ENCODE measurements at regions not wholly inside any gene's neighbourhood (a gene's known extent, or its start where the extent isn't known, plus 50 kb on each side); places are given as distances from the start of the nearest gene placed in this dataset.

DNA sequence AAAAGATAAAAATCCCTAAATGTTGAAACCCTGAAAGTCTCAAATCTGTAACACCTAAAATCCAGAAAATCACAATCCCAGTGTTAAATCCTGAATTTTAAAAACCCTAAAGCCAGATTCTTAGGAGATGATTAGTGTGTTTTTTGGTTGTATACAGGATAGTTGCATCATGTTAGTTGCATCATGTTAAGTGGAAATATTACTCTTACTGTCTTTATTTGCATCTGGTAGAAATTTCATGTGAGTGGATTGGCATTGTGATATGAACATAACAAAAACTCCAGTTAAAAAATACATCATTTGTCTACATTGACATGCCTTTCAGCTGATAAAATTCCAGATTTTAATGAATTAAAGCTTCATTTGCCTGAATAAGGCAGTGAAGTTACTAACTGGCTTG is 683.1 kb upstream of the ACVR2A start:
- no peak overlapping the region for H3K23ac ChIP-seq (ENCODE audit: insufficient read length, low read depth, low read length)
- no peaks in the 10 kb centered on the region for H3K9me3 Mint-ChIP-seq
- no peak overlapping the region for H4K91ac ChIP-seq (ENCODE audit: insufficient read length, low read depth, low read length)
- H3K36me3 Mint-ChIP-seq (ENCODE audit: insufficient read depth in 1 of 3, low read depth in 3 of 3), result no peaks in the 10 kb centered on the region
- no peak overlapping the region for H3K4ac ChIP-seq (ENCODE audit: low read depth, low read length)
- no peak overlapping the region for H4K8ac ChIP-seq (replicated peaks; ENCODE audit: insufficient read length, low read depth, low read length)
- DNase-seq, result no peak
- H3K79me1 ChIP-seq (ENCODE audit: insufficient read depth, low read depth, low read length, poor library complexity, severe bottlenecking), result no peaks in the 10 kb centered on the region
- TF ChIP-seq, protein P1, sequence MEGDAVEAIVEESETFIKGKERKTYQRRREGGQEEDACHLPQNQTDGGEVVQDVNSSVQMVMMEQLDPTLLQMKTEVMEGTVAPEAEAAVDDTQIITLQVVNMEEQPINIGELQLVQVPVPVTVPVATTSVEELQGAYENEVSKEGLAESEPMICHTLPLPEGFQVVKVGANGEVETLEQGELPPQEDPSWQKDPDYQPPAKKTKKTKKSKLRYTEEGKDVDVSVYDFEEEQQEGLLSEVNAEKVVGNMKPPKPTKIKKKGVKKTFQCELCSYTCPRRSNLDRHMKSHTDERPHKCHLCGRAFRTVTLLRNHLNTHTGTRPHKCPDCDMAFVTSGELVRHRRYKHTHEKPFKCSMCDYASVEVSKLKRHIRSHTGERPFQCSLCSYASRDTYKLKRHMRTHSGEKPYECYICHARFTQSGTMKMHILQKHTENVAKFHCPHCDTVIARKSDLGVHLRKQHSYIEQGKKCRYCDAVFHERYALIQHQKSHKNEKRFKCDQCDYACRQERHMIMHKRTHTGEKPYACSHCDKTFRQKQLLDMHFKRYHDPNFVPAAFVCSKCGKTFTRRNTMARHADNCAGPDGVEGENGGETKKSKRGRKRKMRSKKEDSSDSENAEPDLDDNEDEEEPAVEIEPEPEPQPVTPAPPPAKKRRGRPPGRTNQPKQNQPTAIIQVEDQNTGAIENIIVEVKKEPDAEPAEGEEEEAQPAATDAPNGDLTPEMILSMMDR (conservative IDR thresholded peaks at IDR 0.05), result no peak
- H2BK12ac ChIP-seq (ENCODE audit: insufficient read length, low read depth, low read length), result no peak overlapping the region
- H3K27me3 ChIP-seq (ENCODE audit: insufficient read depth, low read length), result no peaks in the 10 kb centered on the region
- no peak overlapping the region for H3K18ac ChIP-seq (ENCODE audit: insufficient read length, low read depth, low read length)
- no peak overlapping the region for H2AK5ac ChIP-seq (ENCODE audit: insufficient read length, low read length)
- H3K79me2 ChIP-seq (ENCODE audit: insufficient read depth, low read length), result no peaks in the 10 kb centered on the region
- no peaks in the 10 kb centered on the region for H3K23me2 ChIP-seq (ENCODE audit: insufficient read length, low read depth, low read length, poor library complexity, severe bottlenecking)
- no peak overlapping the region for H2BK20ac ChIP-seq (ENCODE audit: low read depth, low read length, poor library complexity, severe bottlenecking)
- no peak overlapping the region for H2AFZ ChIP-seq (ENCODE audit: low read length)
- no peak overlapping the region for H2BK15ac ChIP-seq (ENCODE audit: low read depth, low read length)
- H3K27ac Mint-ChIP-seq, result no peak overlapping the region
- H3K27ac ChIP-seq (ENCODE audit: insufficient read length, low read depth, low read length), result no peak overlapping the region
- no peaks in the 10 kb centered on the region for H3K27me3 Mint-ChIP-seq (ENCODE audit: low read depth)
- H3K4me1 ChIP-seq (ENCODE audit: insufficient read depth, low read length), result no peaks in the 10 kb centered on the region
- H4K5ac ChIP-seq (ENCODE audit: insufficient read length, low read depth, low read length), result no peak overlapping the region
- no peaks in the 10 kb centered on the region for H3K9me3 ChIP-seq (ENCODE audit: control insufficient read depth, low read depth, low read length)
- no peak overlapping the region for H2BK120ac ChIP-seq (ENCODE audit: low read depth, low read length, poor library complexity, severe bottlenecking)
- no peak overlapping the region for H3K9ac ChIP-seq (ENCODE audit: extremely low read depth, insufficient read length, low read length)
- H3K4me2 ChIP-seq (ENCODE audit: insufficient read depth, insufficient read length, low read length), result no peak overlapping the region
- no peak overlapping the region for H2BK5ac ChIP-seq (ENCODE audit: insufficient read length, low read length)
- no peaks in the 10 kb centered on the region for H4K20me1 ChIP-seq (ENCODE audit: control insufficient read depth, insufficient read depth, insufficient read length)
- no peak overlapping the region for H3K14ac ChIP-seq (ENCODE audit: insufficient read depth, low read length)
- H3T11ph ChIP-seq (ENCODE audit: low read length), result no peak overlapping the region
- no peak overlapping the region for H3K56ac ChIP-seq (ENCODE audit: insufficient read length, low read depth, low read length)
- H3K4me1 Mint-ChIP-seq, result no peaks in the 10 kb centered on the region
- H3K4me3 Mint-ChIP-seq, result no peak overlapping the region
